H9 (cell line): ENCODE measurements at regions not wholly inside any gene's neighbourhood (a gene's known extent, or its start where the extent isn't known, plus 50 kb on each side); places are given as distances from the start of the nearest gene placed in this dataset.

Experiments
- DNase-seq: peaks from one replicate; pipeline ENCODE4 v3.0.0-alpha.2; 2017
- H2AFZ ChIP-seq: one replicate; pipeline ENCODE4 v1.6.1; 2013; ENCODE audit warnings: mild to moderate bottlenecking, low read length, control low read depth, moderate library complexity
- H2AK5ac ChIP-seq: 2 replicates; pipeline ENCODE4 v1.6.1; 2013; ENCODE audit warnings: low read length, control low read depth, mixed read lengths; ENCODE audit not compliant: insufficient read length
- H2BK120ac ChIP-seq: one replicate; pipeline ENCODE4 v1.6.1; 2013; ENCODE audit warnings: low read depth, mild to moderate bottlenecking, low read length, control low read depth, inconsistent platforms; ENCODE audit not compliant: poor library complexity, severe bottlenecking
- H2BK12ac ChIP-seq: 2 replicates; pipeline ENCODE4 v1.6.1; 2013; ENCODE audit warnings: low read length, control low read depth, mixed read lengths, low read depth; ENCODE audit not compliant: insufficient read length
- H2BK15ac ChIP-seq: 2 replicates; pipeline ENCODE4 v1.6.1; 2013; ENCODE audit warnings: low read depth, low read length, control low read depth
- H2BK20ac ChIP-seq: one replicate; pipeline ENCODE4 v1.6.1; 2013; ENCODE audit warnings: low read depth, mild to moderate bottlenecking, low read length, control low read depth, inconsistent platforms; ENCODE audit not compliant: poor library complexity, severe bottlenecking
- H2BK5ac ChIP-seq: 2 replicates; pipeline ENCODE4 v1.6.1; 2013; ENCODE audit warnings: low read length, control low read depth, mixed read lengths; ENCODE audit not compliant: insufficient read length
- H3K14ac ChIP-seq: 2 replicates; pipeline ENCODE4 v1.6.1; 2013; ENCODE audit warnings: low read length, control low read depth; ENCODE audit not compliant: insufficient read depth
- H3K18ac ChIP-seq: 2 replicates; pipeline ENCODE4 v1.6.1; 2013; ENCODE audit warnings: low read depth, mild to moderate bottlenecking, mixed read lengths, low read length, control low read depth; ENCODE audit not compliant: insufficient read length
- H3K23ac ChIP-seq: 2 replicates; pipeline ENCODE4 v1.6.1; 2013; ENCODE audit warnings: low read length, control low read depth, mixed read lengths, low read depth; ENCODE audit not compliant: insufficient read length
- H3K23me2 ChIP-seq: 2 replicates; pipeline ENCODE4 v1.6.1; 2013; ENCODE audit warnings: low read depth, mild to moderate bottlenecking, mixed read lengths, low read length, control low read depth; ENCODE audit not compliant: insufficient read length, poor library complexity, severe bottlenecking
- H3K27ac ChIP-seq: 2 replicates; pipeline ENCODE4 v1.5.1; 2013; ENCODE audit warnings: low read length, control low read depth, mixed read lengths, low read depth; ENCODE audit not compliant: insufficient read length
- H3K27me3 ChIP-seq: 2 replicates; pipeline ENCODE4 v1.6.1; 2013; ENCODE audit warnings: low read length, control low read depth, inconsistent platforms; ENCODE audit not compliant: insufficient read depth
- H3K4ac ChIP-seq: 2 replicates; pipeline ENCODE4 v1.6.1; 2013; ENCODE audit warnings: low read depth, mild to moderate bottlenecking, control low read depth, inconsistent platforms, low read length, moderate library complexity
- H3K4me1 ChIP-seq: 2 replicates; pipeline ENCODE4 v1.6.1; 2013; ENCODE audit warnings: low read length, control low read depth, inconsistent platforms; ENCODE audit not compliant: insufficient read depth
- H3K4me2 ChIP-seq: 2 replicates; pipeline ENCODE4 v1.6.1; 2013; ENCODE audit warnings: low read length, control low read depth, mixed read lengths; ENCODE audit not compliant: insufficient read length, insufficient read depth
- H3K56ac ChIP-seq: 2 replicates; pipeline ENCODE4 v1.6.1; 2013; ENCODE audit warnings: low read depth, mild to moderate bottlenecking, mixed read lengths, low read length, control low read depth; ENCODE audit not compliant: insufficient read length
- H3K79me1 ChIP-seq: 2 replicates; pipeline ENCODE4 v1.6.1; 2013; ENCODE audit warnings: low read depth, mild to moderate bottlenecking, moderate library complexity, low read length, control low read depth, inconsistent platforms; ENCODE audit not compliant: insufficient read depth, poor library complexity, severe bottlenecking
- H3K79me2 ChIP-seq: 2 replicates; pipeline ENCODE4 v1.6.1; 2013; ENCODE audit warnings: low read length, control low read depth, inconsistent platforms; ENCODE audit not compliant: insufficient read depth
- H3K9ac ChIP-seq: 2 replicates; pipeline ENCODE4 v1.6.1; 2013; ENCODE audit warnings: low read length, control low read depth, mixed read lengths; ENCODE audit not compliant: insufficient read length; ENCODE audit errors: extremely low read depth
- H3K9me3 ChIP-seq: one replicate; pipeline ENCODE4 v1.6.1; 2013; ENCODE audit warnings: low read depth, low read length, inconsistent platforms; ENCODE audit not compliant: control insufficient read depth
- H3T11ph ChIP-seq: one replicate; pipeline ENCODE4 v1.6.1; 2013; ENCODE audit warnings: mild to moderate bottlenecking, low read length, control low read depth, inconsistent platforms
- H4K20me1 ChIP-seq: one replicate; pipeline ENCODE4 v1.6.1; 2013; ENCODE audit not compliant: control insufficient read depth, insufficient read length, insufficient read depth
- H4K5ac ChIP-seq: 2 replicates; pipeline ENCODE4 v1.6.1; 2013; ENCODE audit warnings: low read depth, mild to moderate bottlenecking, mixed read lengths, low read length, control low read depth; ENCODE audit not compliant: insufficient read length
- H4K8ac ChIP-seq: replicated peaks from 2 replicates; pipeline ENCODE4 v1.6.1; 2013; ENCODE audit warnings: low read length, control low read depth, mixed read lengths, low read depth; ENCODE audit not compliant: insufficient read length
- H4K91ac ChIP-seq: 2 replicates; pipeline ENCODE4 v1.6.1; 2013; ENCODE audit warnings: low read depth, mild to moderate bottlenecking, moderate library complexity, mixed read lengths, low read length, control low read depth; ENCODE audit not compliant: insufficient read length
- H3K27ac Mint-ChIP-seq, 3 experiments: 2 replicates in 2 of 3; 3 replicates in 1 of 3; pipeline ENCODE4 v1.8.0; 2020 to 2021; ENCODE audit warnings: mixed read lengths in 3 of 3, mild to moderate bottlenecking in 1 of 3, moderate library complexity in 1 of 3
- H3K27me3 Mint-ChIP-seq: 2 replicates; pipeline ENCODE4 v1.8.0; 2021; ENCODE audit warnings: low read depth, mild to moderate bottlenecking, moderate library complexity, mixed read lengths
- H3K36me3 Mint-ChIP-seq, 3 experiments: 2 replicates in 2 of 3; 3 replicates in 1 of 3; pipeline ENCODE4 v1.8.0; 2020 to 2021; ENCODE audit warnings: low read depth in 3 of 3, mixed read lengths in 3 of 3; ENCODE audit not compliant: insufficient read depth in 1 of 3
- H3K4me1 Mint-ChIP-seq, 2 experiments: 2 replicates each; pipeline ENCODE4 v1.8.0; 2020; ENCODE audit warnings: mixed read lengths in 2 of 2
- H3K4me3 Mint-ChIP-seq, 2 experiments: 2 replicates in 1 of 2; 3 replicates in 1 of 2; pipeline ENCODE4 v1.8.0; 2020 to 2021; ENCODE audit warnings: mild to moderate bottlenecking in 2 of 2, mixed read lengths in 2 of 2, moderate library complexity in 1 of 2
- H3K9me3 Mint-ChIP-seq, 2 experiments: 2 replicates in 1 of 2; 3 replicates in 1 of 2; pipeline ENCODE4 v1.8.0; 2020; ENCODE audit warnings: mild to moderate bottlenecking in 2 of 2, mixed read lengths in 2 of 2, moderate library complexity in 1 of 2
- TF ChIP-seq, protein P1 (sequence below): fragments of 200-600 bp; sonication (generic); conservative IDR thresholded peaks from 3 replicates; pipeline ENCODE4 v1.8.0; 2021; ENCODE audit warnings: antibody characterized with exemption, mild to moderate bottlenecking

- H2AFZ ChIP-seq = no peak overlapping the region
- no peaks in the 10 kb centered on the region for H3K79me2 ChIP-seq
- no peak overlapping the region for H4K5ac ChIP-seq
- no peak overlapping the region for H3K4ac ChIP-seq
- no peaks in the 10 kb centered on the region for H3K27me3 ChIP-seq
- H3K4me1 Mint-ChIP-seq = peaks cover 0 to 11% of the 10 kb centered on the region in 2 experiments; a peak in 2 of 4 replicates
- H3K4me3 Mint-ChIP-seq = no peak overlapping the region
- no peaks in the 10 kb centered on the region for H3K4me1 ChIP-seq
- peaks cover 9% of the 10 kb centered on the region for H3K27me3 Mint-ChIP-seq
- no peak overlapping the region for H3T11ph ChIP-seq
- no peak for DNase-seq
- no peak overlapping the region for H2BK20ac ChIP-seq
- H3K14ac ChIP-seq = no peak overlapping the region
- no peaks in the 10 kb centered on the region for H3K9me3 ChIP-seq
- H2AK5ac ChIP-seq = no peak overlapping the region
- no peak overlapping the region for H2BK12ac ChIP-seq
- H2BK15ac ChIP-seq = no peak overlapping the region
- H2BK120ac ChIP-seq = no peak overlapping the region
- no peak overlapping the region for H3K27ac Mint-ChIP-seq
- H3K9me3 Mint-ChIP-seq = no peaks in the 10 kb centered on the region
- H3K23me2 ChIP-seq = no peaks in the 10 kb centered on the region
- no peak overlapping the region for H4K91ac ChIP-seq
- H3K18ac ChIP-seq = no peak overlapping the region
- TF ChIP-seq, protein P1, sequence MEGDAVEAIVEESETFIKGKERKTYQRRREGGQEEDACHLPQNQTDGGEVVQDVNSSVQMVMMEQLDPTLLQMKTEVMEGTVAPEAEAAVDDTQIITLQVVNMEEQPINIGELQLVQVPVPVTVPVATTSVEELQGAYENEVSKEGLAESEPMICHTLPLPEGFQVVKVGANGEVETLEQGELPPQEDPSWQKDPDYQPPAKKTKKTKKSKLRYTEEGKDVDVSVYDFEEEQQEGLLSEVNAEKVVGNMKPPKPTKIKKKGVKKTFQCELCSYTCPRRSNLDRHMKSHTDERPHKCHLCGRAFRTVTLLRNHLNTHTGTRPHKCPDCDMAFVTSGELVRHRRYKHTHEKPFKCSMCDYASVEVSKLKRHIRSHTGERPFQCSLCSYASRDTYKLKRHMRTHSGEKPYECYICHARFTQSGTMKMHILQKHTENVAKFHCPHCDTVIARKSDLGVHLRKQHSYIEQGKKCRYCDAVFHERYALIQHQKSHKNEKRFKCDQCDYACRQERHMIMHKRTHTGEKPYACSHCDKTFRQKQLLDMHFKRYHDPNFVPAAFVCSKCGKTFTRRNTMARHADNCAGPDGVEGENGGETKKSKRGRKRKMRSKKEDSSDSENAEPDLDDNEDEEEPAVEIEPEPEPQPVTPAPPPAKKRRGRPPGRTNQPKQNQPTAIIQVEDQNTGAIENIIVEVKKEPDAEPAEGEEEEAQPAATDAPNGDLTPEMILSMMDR = no peak
- no peaks in the 10 kb centered on the region for H3K79me1 ChIP-seq
- no peak overlapping the region for H3K9ac ChIP-seq
- no peak overlapping the region for H3K23ac ChIP-seq
- H3K4me2 ChIP-seq = no peak overlapping the region
- H4K20me1 ChIP-seq = no peaks in the 10 kb centered on the region
- H2BK5ac ChIP-seq = no peak overlapping the region
- H3K36me3 Mint-ChIP-seq = no peaks in the 10 kb centered on the region
- no peak overlapping the region for H3K56ac ChIP-seq
- no peak overlapping the region for H3K27ac ChIP-seq
- H4K8ac ChIP-seq = no peak overlapping the region
These were observed 289.8 kb upstream of the FOXF1 start for GRCh38 chr16:86220561-86220960.
